SK-N-SH (cell line): ENCODE measurements at regions not wholly inside any gene's neighbourhood (a gene's known extent, or its start where the extent isn't known, plus 50 kb on each side); places are given as distances from the start of the nearest gene placed in this dataset.

ENCODE experiments used
- GABPA ChIP-seq: IDR thresholded peaks from 2 replicates; pipeline ENCODE4 v1.4.0; 2012; ENCODE audit warnings: low read depth, mild to moderate bottlenecking
- MEF2A ChIP-seq: IDR thresholded peaks from 2 replicates; pipeline ENCODE4 v1.4.0; 2012; ENCODE audit warnings: low read depth, borderline replicate concordance
- POLR2AphosphoS5 ChIP-seq: IDR thresholded peaks from 2 replicates; pipeline ENCODE4 v1.6.1; 2012; ENCODE audit warnings: low read depth, low read length
- TAF1 ChIP-seq: IDR thresholded peaks from 2 replicates; pipeline ENCODE4 v1.6.1; 2012; ENCODE audit warnings: low read depth, mild to moderate bottlenecking, low read length, moderate library complexity, borderline replicate concordance
- TEAD4 ChIP-seq: IDR thresholded peaks from 2 replicates; pipeline ENCODE4 v1.4.0; 2012; ENCODE audit warnings: mild to moderate bottlenecking, borderline replicate concordance; ENCODE audit not compliant: insufficient read depth
- TF ChIP-seq, protein P1 (sequence below): IDR thresholded peaks from 2 replicates; pipeline ENCODE4 v1.4.0; 2012; ENCODE audit warnings: low read depth
- TF ChIP-seq, protein P2 (sequence below): fragments of 200-600 bp; sonication (generic); IDR thresholded peaks from 2 replicates; pipeline ENCODE4 v1.6.1; 2017; ENCODE audit warnings: antibody characterized with exemption, mild to moderate bottlenecking, moderate library complexity

DNA sequence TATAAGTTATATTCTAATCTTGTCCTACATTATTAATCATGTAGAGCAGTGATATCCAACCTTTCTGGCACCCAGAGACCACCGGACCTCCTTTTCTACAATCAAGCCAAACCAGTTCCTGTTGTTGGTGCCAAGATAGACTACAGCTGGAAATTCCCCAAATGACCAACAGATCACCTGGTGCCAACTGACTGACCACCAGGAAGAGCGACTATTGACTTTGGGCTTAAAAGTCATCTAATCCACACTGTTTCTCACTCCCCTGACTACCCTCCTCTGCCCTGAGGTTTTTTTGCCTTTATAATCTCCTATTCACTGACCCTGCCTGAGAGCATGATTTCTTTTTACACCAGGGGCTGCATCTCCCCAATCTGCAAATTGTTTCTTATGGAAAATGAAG, 425.2 kb downstream of the TTLL7 start:
- TF ChIP-seq GABPA (no peak), TEAD4 (no peak), POLR2AphosphoS5 (no peak), TAF1 (no peak), MEF2A (no peak)
- TF ChIP-seq, protein P1, sequence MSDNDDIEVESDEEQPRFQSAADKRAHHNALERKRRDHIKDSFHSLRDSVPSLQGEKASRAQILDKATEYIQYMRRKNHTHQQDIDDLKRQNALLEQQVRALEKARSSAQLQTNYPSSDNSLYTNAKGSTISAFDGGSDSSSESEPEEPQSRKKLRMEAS = no peak
- TF ChIP-seq, protein P2, sequence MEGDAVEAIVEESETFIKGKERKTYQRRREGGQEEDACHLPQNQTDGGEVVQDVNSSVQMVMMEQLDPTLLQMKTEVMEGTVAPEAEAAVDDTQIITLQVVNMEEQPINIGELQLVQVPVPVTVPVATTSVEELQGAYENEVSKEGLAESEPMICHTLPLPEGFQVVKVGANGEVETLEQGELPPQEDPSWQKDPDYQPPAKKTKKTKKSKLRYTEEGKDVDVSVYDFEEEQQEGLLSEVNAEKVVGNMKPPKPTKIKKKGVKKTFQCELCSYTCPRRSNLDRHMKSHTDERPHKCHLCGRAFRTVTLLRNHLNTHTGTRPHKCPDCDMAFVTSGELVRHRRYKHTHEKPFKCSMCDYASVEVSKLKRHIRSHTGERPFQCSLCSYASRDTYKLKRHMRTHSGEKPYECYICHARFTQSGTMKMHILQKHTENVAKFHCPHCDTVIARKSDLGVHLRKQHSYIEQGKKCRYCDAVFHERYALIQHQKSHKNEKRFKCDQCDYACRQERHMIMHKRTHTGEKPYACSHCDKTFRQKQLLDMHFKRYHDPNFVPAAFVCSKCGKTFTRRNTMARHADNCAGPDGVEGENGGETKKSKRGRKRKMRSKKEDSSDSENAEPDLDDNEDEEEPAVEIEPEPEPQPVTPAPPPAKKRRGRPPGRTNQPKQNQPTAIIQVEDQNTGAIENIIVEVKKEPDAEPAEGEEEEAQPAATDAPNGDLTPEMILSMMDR = no peak
